ENCODE measurements at regions not wholly inside any gene's neighbourhood (a gene's known extent, or its start where the extent isn't known, plus 50 kb on each side); places are given as distances from the start of the nearest gene placed in this dataset.

DNA sequence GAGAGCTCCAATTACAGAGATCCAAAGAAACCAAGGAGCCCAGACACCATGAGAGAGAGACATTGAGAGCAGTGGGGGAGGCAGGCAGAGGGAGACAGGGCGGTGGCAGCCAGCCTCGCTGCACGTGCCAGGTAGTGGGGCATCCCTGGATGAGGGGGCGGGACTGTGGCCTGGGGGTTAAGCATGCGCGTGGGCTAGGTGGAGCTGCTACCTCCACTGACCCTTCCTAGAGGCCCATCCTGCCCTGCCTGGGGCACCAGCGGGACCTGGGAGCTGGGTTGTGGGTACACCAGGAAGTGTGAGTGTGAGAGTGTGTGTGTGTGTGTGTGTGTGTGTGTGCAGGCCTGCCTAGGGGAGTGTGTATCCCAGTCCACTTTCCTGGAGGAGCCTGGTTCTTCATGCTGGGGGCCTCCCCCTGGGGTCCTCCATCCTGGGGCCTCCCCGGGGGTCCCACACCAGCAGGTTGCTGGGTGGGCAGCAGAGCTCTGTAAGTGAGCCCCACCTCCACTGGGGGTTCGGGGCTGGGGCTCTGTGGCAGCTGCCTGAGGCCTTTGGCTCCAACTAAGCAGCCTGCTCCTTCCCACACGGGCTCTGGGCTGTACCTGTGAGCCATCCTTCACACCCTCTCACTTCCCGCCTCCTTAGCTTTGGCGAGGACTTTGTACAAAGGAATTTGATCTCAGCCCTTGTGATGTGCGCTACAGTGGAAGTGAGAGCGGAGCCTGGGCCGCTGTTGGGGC lies 127.4 kb downstream of the IRF8 start:
- TF ChIP-seq, protein P1, sequence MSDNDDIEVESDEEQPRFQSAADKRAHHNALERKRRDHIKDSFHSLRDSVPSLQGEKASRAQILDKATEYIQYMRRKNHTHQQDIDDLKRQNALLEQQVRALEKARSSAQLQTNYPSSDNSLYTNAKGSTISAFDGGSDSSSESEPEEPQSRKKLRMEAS (IDR thresholded peaks at IDR 0.05): no peak
- TF ChIP-seq YY1 (IDR thresholded peaks at IDR 0.05; ENCODE audit: low read depth) (no peak), CREB1 (IDR thresholded peaks at IDR 0.05; ENCODE audit: low read depth) (no peak), EP300 (IDR thresholded peaks at IDR 0.05; ENCODE audit: borderline replicate concordance) (no peak), RAD21 (IDR thresholded peaks at IDR 0.05; ENCODE audit: low read depth) (no peak)

Measured in Ishikawa (cell line).